Omental fat pad (tissue), 3 donors: ENCODE measurements at regions not wholly inside any gene's neighbourhood (a gene's known extent, or its start where the extent isn't known, plus 50 kb on each side); places are given as distances from the start of the nearest gene placed in this dataset.
"Not testable (repeated sequence)": the region's sequence is repeated elsewhere in the genome, so short reads cannot be mapped to it uniquely, and the experiment has no call there.

Source experiments
- ATAC-seq: fragments of 150-250 bp; one replicate; pipeline ENCODE4 v1.9.1; 2016; ENCODE audit warnings: mild to moderate bottlenecking, moderate library complexity; ENCODE audit not compliant: low FRiP score
- DNase-seq: peaks from one replicate; pipeline ENCODE4 v3.0.0-alpha.2; 2019; ENCODE audit warnings: low spot score
- CTCF ChIP-seq, 3 donors: fragments of 450-650 bp; IDR thresholded peaks; one replicate each; pipeline ENCODE4 v1.5.1; 2016 to 2017; ENCODE audit warnings: antibody characterized with exemption in 3 of 3, mild to moderate bottlenecking in 3 of 3, moderate library complexity in 2 of 3

- ATAC-seq (no peak), DNase-seq (no peak)
- TF ChIP-seq CTCF (IDR thresholded peaks at IDR 0.05), result no peak
Measured at GRCh38 chr7:156009569-156009968, 197.3 kb upstream of the SHH start.

DNA sequence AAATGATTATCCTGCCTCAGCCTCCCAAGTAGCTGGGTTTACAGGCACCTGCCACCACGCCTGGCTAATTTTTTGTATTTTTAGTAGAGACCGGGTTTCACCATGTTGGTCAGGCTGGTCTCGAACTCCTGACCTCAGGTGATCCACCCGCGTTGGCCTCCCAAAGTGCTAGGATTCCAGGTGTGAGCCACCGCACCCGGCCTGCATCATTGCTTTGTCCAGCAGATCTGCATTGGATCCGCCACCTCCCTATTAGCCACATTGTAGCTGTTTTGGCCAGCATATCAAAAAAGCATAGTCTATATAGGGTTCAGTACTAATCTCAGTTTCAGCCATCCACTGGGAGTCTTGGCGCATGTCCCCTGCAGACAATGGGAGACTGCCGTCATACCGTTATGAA lies 194.6 kb upstream of the SHH start:
- not testable (repeated sequence) for DNase-seq, ATAC-seq

DNA sequence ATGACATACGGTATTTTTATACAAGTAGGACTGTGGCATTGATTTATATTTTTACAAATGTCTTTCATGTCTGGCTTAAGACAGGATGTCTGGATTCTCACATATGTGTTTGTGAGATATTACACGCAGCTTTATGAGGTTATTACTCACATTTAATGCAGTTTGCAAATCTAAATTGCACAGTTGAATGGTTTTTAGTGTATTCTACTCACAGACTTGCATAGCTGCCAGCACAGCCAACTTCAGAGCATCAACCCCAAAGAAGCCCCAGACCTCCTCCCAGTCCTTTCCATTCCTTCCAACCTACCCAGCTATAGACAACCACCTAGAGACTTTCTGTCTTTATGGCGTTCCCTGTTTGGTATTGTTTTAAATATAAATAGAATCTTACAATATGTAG lies 193.8 kb upstream of the SHH start:
- DNase-seq, result no peak
- ATAC-seq, result no peak

DNA sequence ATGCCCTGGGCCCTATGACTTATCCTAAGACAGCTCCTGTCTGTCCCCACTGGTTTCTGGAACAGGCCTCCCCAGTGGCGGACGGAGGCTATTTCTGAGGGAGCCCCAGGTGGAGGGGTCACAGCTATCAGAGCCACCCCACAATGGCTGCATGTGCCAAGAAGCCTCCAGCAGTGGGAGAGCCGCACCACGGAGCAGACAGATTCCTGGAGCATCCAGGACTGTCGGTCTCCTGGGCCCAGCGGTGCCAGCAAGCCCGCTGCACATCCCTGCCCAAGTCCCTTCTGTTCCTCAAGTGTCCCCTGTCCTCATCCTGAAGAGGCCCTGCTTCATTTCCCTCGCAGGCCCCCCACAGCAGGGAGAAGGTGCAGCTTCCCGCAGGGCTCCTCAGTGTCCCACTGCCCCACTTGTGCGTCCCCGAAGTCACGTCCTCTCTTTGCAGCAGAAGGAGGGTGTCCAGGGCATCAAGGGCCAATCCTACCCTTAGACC lies 193.0 kb upstream of the SHH start:
- ATAC-seq (no peak), DNase-seq (no peak)
- no peak for TF ChIP-seq CTCF (IDR thresholded peaks at IDR 0.05)

More for the DNA sequence above, 193.8 kb upstream of the SHH start:
- no peak for TF ChIP-seq CTCF (IDR thresholded peaks at IDR 0.05)

DNA sequence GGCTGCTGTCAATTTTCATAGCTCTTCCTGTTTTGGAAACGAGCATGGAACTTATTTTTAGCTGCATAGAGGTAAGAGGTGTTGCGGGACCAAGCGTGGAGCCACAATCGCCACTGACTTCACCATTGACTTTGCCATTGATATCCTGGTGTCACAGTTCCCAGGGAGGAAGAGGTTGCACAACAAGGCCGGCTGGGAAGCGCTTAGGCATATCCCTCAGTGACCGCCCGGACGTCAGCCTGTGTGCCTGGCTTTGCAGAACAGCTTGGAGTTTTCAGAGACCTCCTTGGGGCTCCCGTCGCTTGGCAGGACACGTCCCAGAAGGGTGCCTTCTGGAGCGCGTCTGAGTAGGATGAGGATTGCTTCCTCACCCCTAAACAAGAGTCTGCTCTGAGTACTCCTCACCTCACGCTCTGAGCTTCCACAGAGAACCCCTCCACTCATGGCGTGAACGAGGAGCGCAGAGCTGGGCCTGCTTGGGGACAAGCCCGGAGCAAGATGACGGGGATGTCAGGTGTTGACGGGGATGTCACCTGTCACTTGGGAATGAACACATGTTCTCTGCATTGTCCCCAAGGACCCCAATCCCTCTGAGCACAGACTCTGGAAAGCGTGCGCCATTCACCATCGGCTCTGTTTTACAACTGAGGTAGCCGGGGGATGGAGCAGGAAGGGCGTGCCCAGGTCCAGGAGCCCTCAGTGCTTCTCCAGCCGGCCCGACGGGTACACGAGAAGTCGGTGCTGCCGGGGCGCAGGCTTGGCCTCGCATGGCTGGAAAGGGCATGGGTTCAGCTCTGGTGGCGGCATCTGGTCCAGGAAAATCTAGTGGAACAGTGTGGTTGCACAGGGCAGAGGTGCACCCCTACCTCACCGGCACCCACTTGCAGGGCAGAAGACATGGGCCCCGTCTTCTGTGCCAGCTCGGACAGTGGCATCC lies 192.3 kb upstream of the SHH start:
- no peak for DNase-seq
- no peak for ATAC-seq
- no peak for TF ChIP-seq CTCF (IDR thresholded peaks at IDR 0.05)

GRCh38 chr7:156003220-156004162 lies 191.2 kb upstream of the SHH start:
- DNase-seq, result no peak
- no peak for TF ChIP-seq CTCF (IDR thresholded peaks at IDR 0.05)

DNA sequence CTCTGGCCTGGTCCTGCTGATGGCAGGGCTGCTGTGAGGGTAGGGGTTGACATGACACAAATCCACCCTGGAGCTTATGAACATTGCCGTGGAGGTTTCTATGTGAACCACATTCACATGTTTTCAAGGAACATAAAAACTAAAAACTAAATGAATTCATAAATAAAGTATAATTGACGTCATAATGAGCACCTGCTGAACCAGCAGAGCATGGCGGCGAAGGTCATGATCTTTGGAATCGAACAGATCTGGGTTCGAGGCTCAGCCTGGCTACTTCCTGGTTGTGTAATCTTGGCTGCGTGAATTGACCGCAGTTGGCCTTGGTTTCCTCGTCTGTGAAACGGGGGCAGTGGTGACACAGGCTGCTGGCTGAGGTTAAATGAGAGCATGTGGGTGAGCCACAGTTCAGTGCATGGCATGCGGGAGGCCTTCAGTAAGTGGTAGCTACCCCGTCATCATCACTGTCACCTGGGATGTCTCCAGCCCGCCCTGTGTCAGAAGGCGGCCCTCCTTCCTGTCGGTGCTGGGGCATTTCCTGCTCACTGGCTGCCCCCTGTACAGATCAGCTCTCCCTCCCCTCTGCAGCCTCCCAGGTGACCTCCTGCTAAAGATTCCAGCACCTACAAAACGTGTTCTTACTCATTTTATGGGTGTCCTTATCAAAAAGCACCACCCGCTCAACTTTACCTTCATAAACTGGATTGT lies 190.3 kb upstream of the SHH start:
- ATAC-seq (no peak), DNase-seq (no peak)
- no peak for TF ChIP-seq CTCF (IDR thresholded peaks at IDR 0.05)

More at GRCh38 chr7:156003220-156004162, 191.2 kb upstream of the SHH start:
- ATAC-seq, result no peak
